GM10266 (cell line): ENCODE measurements at regions not wholly inside any gene's neighbourhood (a gene's known extent, or its start where the extent isn't known, plus 50 kb on each side); places are given as distances from the start of the nearest gene placed in this dataset.

Experiments
- DNase-seq: peaks from one replicate; pipeline ENCODE4 v3.0.0; 2012; ENCODE audit errors: extremely low spot score
- TF ChIP-seq, protein P1 (sequence below): IDR thresholded peaks from 2 replicates; pipeline ENCODE4 v1.5.1; 2012; ENCODE audit warnings: mild to moderate bottlenecking, low read depth; ENCODE audit not compliant: control insufficient read depth, insufficient read depth; ENCODE audit errors: missing control alignments

- TF ChIP-seq, protein P1, sequence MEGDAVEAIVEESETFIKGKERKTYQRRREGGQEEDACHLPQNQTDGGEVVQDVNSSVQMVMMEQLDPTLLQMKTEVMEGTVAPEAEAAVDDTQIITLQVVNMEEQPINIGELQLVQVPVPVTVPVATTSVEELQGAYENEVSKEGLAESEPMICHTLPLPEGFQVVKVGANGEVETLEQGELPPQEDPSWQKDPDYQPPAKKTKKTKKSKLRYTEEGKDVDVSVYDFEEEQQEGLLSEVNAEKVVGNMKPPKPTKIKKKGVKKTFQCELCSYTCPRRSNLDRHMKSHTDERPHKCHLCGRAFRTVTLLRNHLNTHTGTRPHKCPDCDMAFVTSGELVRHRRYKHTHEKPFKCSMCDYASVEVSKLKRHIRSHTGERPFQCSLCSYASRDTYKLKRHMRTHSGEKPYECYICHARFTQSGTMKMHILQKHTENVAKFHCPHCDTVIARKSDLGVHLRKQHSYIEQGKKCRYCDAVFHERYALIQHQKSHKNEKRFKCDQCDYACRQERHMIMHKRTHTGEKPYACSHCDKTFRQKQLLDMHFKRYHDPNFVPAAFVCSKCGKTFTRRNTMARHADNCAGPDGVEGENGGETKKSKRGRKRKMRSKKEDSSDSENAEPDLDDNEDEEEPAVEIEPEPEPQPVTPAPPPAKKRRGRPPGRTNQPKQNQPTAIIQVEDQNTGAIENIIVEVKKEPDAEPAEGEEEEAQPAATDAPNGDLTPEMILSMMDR: no peak
- no peak for DNase-seq
These were observed 265.8 kb upstream of the TAC1 start for GRCh38 chr7:97466071-97466470.

- DNase-seq: no peak
- TF ChIP-seq, protein P1: no peak
These were observed 264.7 kb upstream of the TAC1 start for GRCh38 chr7:97466999-97467740.

DNA sequence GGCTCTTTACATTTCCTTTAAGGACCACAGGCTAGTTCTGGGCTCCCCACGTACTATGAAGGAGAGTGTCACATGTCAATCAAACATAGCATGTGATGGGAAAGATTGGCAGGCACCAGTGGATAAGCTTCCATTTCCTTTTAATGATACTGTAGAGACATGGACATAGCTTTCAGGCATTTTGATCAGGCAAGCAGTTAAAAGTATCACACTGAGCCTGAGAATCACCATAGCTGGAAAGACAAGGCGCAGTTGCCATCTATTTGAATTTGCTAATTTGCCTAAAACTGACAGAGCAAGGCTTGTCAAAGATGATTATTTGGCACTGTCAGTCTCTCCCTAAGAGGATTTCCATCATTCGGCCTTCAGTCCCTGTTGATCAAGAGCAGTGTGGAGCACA, 263.4 kb upstream of the TAC1 start:
- TF ChIP-seq, protein P1: no peak
- no peak for DNase-seq

GRCh38 chr7:97470726-97471125, 261.2 kb upstream of the TAC1 start:
- DNase-seq: no peak
- TF ChIP-seq, protein P1: no peak

GRCh38 chr7:97471491-97471890, 260.4 kb upstream of the TAC1 start:
- DNase-seq: no peak
- TF ChIP-seq, protein P1: no peak

GRCh38 chr7:97479740-97480290, 252.1 kb upstream of the TAC1 start:
- TF ChIP-seq, protein P1: no peak
- DNase-seq: no peak

- DNase-seq: no peak
- TF ChIP-seq, protein P1: no peak
These were observed 251.0 kb upstream of the TAC1 start for GRCh38 chr7:97480772-97481390.
